ENCODE measurements at regions not wholly inside any gene's neighbourhood (a gene's known extent, or its start where the extent isn't known, plus 50 kb on each side); places are given as distances from the start of the nearest gene placed in this dataset.

GRCh38 chr7:131950758-131951157 is 394.3 kb upstream of the PODXL start:
- no peak for TF ChIP-seq REST (IDR thresholded peaks at IDR 0.05; ENCODE audit: insufficient replicate concordance, low read depth)
- TF ChIP-seq POLR2AphosphoS5 (IDR thresholded peaks at IDR 0.05; ENCODE audit: low read depth) = no peak
- TF ChIP-seq GABPA (IDR thresholded peaks at IDR 0.05; ENCODE audit: low read depth) = no peak
- no peak for TF ChIP-seq CTCF (IDR thresholded peaks at IDR 0.05; ENCODE audit: insufficient read depth, low read length)
- no peak for TF ChIP-seq SPI1 (IDR thresholded peaks at IDR 0.05; ENCODE audit: borderline replicate concordance, low read depth)
- DNase-seq (ENCODE audit: low read depth in 1 of 2, low spot score in 1 of 2) = no peak
- no peak overlapping the region for H3K27ac ChIP-seq (replicated peaks)
- H3K4me3 ChIP-seq (replicated peaks; ENCODE audit: insufficient read depth, low read length) = no peak overlapping the region
- H3K27me3 ChIP-seq (ENCODE audit: insufficient read depth, poor library complexity, severe bottlenecking) = no peaks in the 10 kb centered on the region

GRCh38 chr7:131949659-131950058 is 393.2 kb upstream of the PODXL start:
- no peaks in the 10 kb centered on the region for H3K27me3 ChIP-seq (ENCODE audit: insufficient read depth, poor library complexity, severe bottlenecking)
- no peak overlapping the region for H3K4me3 ChIP-seq (replicated peaks; ENCODE audit: insufficient read depth, low read length)
- no peak overlapping the region for H3K27ac ChIP-seq (replicated peaks)
- no peak for DNase-seq (ENCODE audit: low read depth in 1 of 2, low spot score in 1 of 2)
- no peak for TF ChIP-seq REST (IDR thresholded peaks at IDR 0.05; ENCODE audit: insufficient replicate concordance, low read depth)

GRCh38 chr7:131948434-131949053 is 392.1 kb upstream of the PODXL start:
- DNase-seq (ENCODE audit: low read depth in 1 of 2, low spot score in 1 of 2) = no peak
- Histone ChIP-seq H3K27me3 (ENCODE audit: insufficient read depth, poor library complexity, severe bottlenecking) (no peaks in the 10 kb centered on the region), H3K27ac (replicated peaks) (no peak overlapping the region), H3K4me3 (replicated peaks; ENCODE audit: insufficient read depth, low read length) (no peak overlapping the region)
- TF ChIP-seq SPI1 (IDR thresholded peaks at IDR 0.05; ENCODE audit: borderline replicate concordance, low read depth) (no peak), CTCF (IDR thresholded peaks at IDR 0.05; ENCODE audit: insufficient read depth, low read length) (no peak), REST (IDR thresholded peaks at IDR 0.05; ENCODE audit: insufficient replicate concordance, low read depth) (no peak), GABPA (IDR thresholded peaks at IDR 0.05; ENCODE audit: low read depth) (no peak), POLR2AphosphoS5 (IDR thresholded peaks at IDR 0.05; ENCODE audit: low read depth) (no peak)
